MM.1S (cell line): ENCODE measurements at regions not wholly inside any gene's neighbourhood (a gene's known extent, or its start where the extent isn't known, plus 50 kb on each side); places are given as distances from the start of the nearest gene placed in this dataset.

Experiments
- DNase-seq: peaks from one replicate; pipeline ENCODE4 v3.0.0-alpha.2; 2015
- H2AFZ ChIP-seq: fragments of 300-600 bp; sonication (generic); 2 replicates; pipeline ENCODE4 v1.6.0; 2016; ENCODE audit warnings: antibody characterized with exemption, low read length
- H3F3A ChIP-seq: fragments of 300-600 bp; sonication (generic); 2 replicates; pipeline ENCODE4 v1.6.1; 2016; ENCODE audit warnings: mild to moderate bottlenecking, antibody characterized with exemption, low read length, moderate library complexity, mixed read lengths; ENCODE audit not compliant: insufficient read depth
- H3K27ac ChIP-seq: fragments of 300-600 bp; sonication (generic); 2 replicates; pipeline ENCODE4 v1.5.1; 2016; ENCODE audit warnings: mild to moderate bottlenecking, low read length
- H3K27me3 ChIP-seq: fragments of 300-600 bp; sonication (generic); replicated peaks from 2 replicates; pipeline ENCODE4 v1.6.0; 2016; ENCODE audit warnings: low read length; ENCODE audit not compliant: insufficient read depth
- H3K36me3 ChIP-seq: fragments of 300-600 bp; sonication (generic); replicated peaks from 2 replicates; pipeline ENCODE4 v1.6.1; 2016; ENCODE audit warnings: mild to moderate bottlenecking, low read length, mixed read lengths; ENCODE audit not compliant: insufficient read depth
- H3K4me1 ChIP-seq: fragments of 300-600 bp; sonication (generic); 2 replicates; pipeline ENCODE4 v1.6.1; 2016; ENCODE audit warnings: low read length, mixed read lengths
- H3K4me2 ChIP-seq: fragments of 300-600 bp; sonication (generic); 2 replicates; pipeline ENCODE4 v1.6.0; 2016; ENCODE audit warnings: low read depth, low read length
- H3K4me3 ChIP-seq: fragments of 300-600 bp; sonication (generic); 2 replicates; pipeline ENCODE4 v1.5.1; 2016; ENCODE audit warnings: low read length, mixed read lengths
- H3K79me2 ChIP-seq: fragments of 300-600 bp; sonication (generic); 2 replicates; pipeline ENCODE4 v1.6.1; 2016; ENCODE audit warnings: mixed run types, low read length, mixed read lengths
- H3K9ac ChIP-seq: fragments of 300-600 bp; sonication (generic); 2 replicates; pipeline ENCODE4 v1.6.1; 2016; ENCODE audit warnings: low read length, mixed read lengths
- H3K9me2 ChIP-seq: fragments of 300-600 bp; sonication (generic); replicated peaks from 2 replicates; pipeline ENCODE4 v1.6.1; 2016; ENCODE audit warnings: mild to moderate bottlenecking, low read length, mixed read lengths; ENCODE audit not compliant: insufficient read depth
- H3K9me3 ChIP-seq: fragments of 300-600 bp; sonication (generic); replicated peaks from 2 replicates; pipeline ENCODE4 v1.6.1; 2016; ENCODE audit warnings: mild to moderate bottlenecking, low read length, mixed read lengths; ENCODE audit not compliant: insufficient read depth
- H4K20me1 ChIP-seq: fragments of 300-600 bp; sonication (generic); 2 replicates; pipeline ENCODE4 v1.6.1; 2016; ENCODE audit warnings: mild to moderate bottlenecking, low read length, moderate library complexity, mixed read lengths; ENCODE audit not compliant: insufficient read depth
- CTCF ChIP-seq: fragments of 300-600 bp; sonication (generic); IDR thresholded peaks from 2 replicates; pipeline ENCODE4 v1.5.1; 2016; ENCODE audit warnings: antibody characterized with exemption, low read length, mixed read lengths
- EZH2 ChIP-seq: fragments of 300-600 bp; sonication (generic); optimal IDR thresholded peaks from 2 replicates; pipeline ENCODE3; 2017; ENCODE audit warnings: low read depth, mild to moderate bottlenecking, antibody characterized with exemption, low read length, mixed read lengths
- EZH2phosphoT487 ChIP-seq: fragments of 300-600 bp; sonication (generic); IDR thresholded peaks from 2 replicates; pipeline ENCODE4 v1.6.1; 2018; ENCODE audit warnings: antibody characterized with exemption, low read length

DNA sequence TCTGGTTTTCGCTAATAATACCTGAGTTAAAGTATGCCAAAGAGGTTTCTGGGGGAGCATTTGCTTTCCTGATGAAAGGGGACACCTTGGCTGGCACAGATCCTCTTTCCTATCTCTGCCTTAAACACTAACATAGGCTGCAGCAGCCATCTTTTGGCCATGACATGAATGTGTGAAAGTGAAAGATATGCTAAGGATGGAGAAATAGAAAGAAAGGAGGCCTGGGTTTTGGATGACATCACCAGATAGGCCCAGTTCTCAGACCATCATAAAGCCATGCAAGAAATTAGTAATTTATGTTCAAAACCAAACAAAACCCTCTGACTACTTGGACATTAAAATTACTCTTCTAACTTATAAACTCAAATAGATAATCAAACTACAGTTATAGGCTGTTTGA lies 279.7 kb downstream of the COG6 start:
- Histone ChIP-seq H3K4me1 (peaks cover 9% of the 10 kb centered on the region), H3K9me2 (no peaks in the 10 kb centered on the region), H3K9me3 (no peaks in the 10 kb centered on the region), H4K20me1 (no peaks in the 10 kb centered on the region), H3K36me3 (no peaks in the 10 kb centered on the region), H2AFZ (no peak overlapping the region), H3K4me2 (no peak overlapping the region), H3F3A (peaks cover 8% of the 10 kb centered on the region; the same call in 1 of the 2 replicates), H3K27ac (no peak overlapping the region), H3K27me3 (no peaks in the 10 kb centered on the region), H3K79me2 (no peaks in the 10 kb centered on the region), H3K9ac (no peak overlapping the region), H3K4me3 (no peak overlapping the region)
- DNase-seq, result no peak
- no peak for TF ChIP-seq EZH2phosphoT487
- no peak for TF ChIP-seq CTCF
- no peak for TF ChIP-seq EZH2

DNA sequence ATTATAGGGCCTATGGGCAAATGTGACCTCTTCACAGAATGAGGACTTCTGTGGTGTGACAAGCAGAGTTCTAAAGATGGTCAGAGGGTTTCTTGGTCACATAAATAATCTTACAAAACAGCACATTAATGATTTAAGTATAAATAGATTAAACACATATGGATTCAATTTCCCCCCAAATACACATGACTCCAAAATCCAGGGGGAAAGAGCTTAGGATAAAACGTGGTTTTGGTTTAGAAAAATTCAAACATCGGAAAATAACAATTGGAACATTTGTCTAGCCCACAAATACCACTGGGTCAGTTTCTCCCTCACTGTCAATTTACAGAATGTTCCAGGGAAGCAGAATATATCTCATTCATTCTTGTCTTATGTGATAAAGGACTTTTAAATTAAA lies 283.1 kb downstream of the COG6 start:
- Histone ChIP-seq H3K4me3 (no peak overlapping the region), H3K4me1 (no peaks in the 10 kb centered on the region), H3K9me2 (no peaks in the 10 kb centered on the region), H3K4me2 (no peak overlapping the region), H3F3A (no peaks in the 10 kb centered on the region), H2AFZ (no peak overlapping the region), H3K27me3 (no peaks in the 10 kb centered on the region), H3K79me2 (no peaks in the 10 kb centered on the region), H3K9ac (no peak overlapping the region), H4K20me1 (no peaks in the 10 kb centered on the region), H3K36me3 (no peaks in the 10 kb centered on the region), H3K27ac (no peak overlapping the region), H3K9me3 (no peaks in the 10 kb centered on the region)
- DNase-seq, result no peak
- TF ChIP-seq EZH2phosphoT487 (no peak), EZH2 (no peak), CTCF (no peak)

DNA sequence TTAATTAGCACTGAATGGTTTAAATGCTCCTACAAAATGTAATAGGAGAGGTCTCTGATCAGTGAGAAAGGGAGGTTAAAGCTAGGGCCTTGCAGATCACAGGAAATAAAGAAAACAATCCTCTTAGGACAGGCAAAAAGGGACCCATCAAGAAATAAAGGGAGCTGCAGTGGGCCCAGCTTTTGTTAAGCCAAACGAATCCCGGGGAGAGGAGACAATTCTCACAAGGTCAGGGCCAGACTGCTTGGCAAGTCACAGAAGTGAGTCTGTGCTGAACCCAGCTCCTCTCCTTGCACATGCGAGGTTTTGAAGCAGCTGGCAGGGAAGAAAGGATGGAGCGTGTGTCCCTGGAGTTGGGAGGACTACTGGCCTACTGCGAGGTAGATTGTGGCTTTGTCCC lies 285.8 kb downstream of the COG6 start:
- Histone ChIP-seq H3K36me3 (no peaks in the 10 kb centered on the region), H3K9me3 (no peaks in the 10 kb centered on the region), H3F3A (no peaks in the 10 kb centered on the region), H3K79me2 (no peaks in the 10 kb centered on the region), H3K27ac (no peak overlapping the region), H3K4me2 (no peak overlapping the region), H3K9ac (no peak overlapping the region), H3K4me1 (no peaks in the 10 kb centered on the region), H3K27me3 (no peaks in the 10 kb centered on the region), H3K9me2 (no peaks in the 10 kb centered on the region), H3K4me3 (no peak overlapping the region), H2AFZ (no peak overlapping the region), H4K20me1 (no peaks in the 10 kb centered on the region)
- DNase-seq, result no peak
- TF ChIP-seq EZH2, result no peak
- TF ChIP-seq CTCF, result no peak
- no peak for TF ChIP-seq EZH2phosphoT487
